NOMO-1 (cell line): ENCODE measurements at regions not wholly inside any gene's neighbourhood (a gene's known extent, or its start where the extent isn't known, plus 50 kb on each side); places are given as distances from the start of the nearest gene placed in this dataset.

ENCODE experiments used
- DNase-seq, 2 experiments: peaks; one replicate each; lab custom pipeline; 2025; ENCODE audit not compliant: unreplicated experiment in 2 of 2; lab: John Stamatoyannopoulos, UW

- no peak for DNase-seq
These were observed 241.6 kb upstream of the MKI67 start for GRCh38 chr10:128367807-128368206.

DNA sequence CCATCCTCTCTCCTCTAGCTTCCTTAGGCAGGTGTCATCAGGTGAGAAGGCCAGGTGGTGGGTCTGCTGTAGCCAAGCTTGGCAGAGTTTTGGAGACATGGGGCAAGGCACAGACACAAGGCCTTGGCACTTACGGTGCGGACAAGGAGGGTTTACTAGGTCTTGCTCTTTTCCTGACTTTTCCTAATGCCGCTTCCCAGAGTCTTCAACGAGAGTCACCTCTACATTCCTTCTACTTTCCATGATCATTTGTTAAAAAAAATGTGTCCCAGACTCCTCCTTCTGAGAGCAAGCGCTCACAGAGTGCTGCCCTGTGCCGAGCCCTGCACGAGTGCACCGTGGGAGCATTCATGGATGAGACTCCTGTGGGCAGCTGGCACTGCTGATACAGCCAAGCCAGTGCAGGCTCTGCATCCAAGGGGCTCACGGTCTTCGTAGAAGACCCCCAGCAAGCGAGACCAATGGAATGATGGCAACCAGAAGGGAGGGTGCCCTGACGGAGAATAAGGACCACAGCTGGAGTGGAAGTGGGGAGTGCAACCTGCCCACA is 243.0 kb upstream of the MKI67 start:
- DNase-seq, result no peak

DNA sequence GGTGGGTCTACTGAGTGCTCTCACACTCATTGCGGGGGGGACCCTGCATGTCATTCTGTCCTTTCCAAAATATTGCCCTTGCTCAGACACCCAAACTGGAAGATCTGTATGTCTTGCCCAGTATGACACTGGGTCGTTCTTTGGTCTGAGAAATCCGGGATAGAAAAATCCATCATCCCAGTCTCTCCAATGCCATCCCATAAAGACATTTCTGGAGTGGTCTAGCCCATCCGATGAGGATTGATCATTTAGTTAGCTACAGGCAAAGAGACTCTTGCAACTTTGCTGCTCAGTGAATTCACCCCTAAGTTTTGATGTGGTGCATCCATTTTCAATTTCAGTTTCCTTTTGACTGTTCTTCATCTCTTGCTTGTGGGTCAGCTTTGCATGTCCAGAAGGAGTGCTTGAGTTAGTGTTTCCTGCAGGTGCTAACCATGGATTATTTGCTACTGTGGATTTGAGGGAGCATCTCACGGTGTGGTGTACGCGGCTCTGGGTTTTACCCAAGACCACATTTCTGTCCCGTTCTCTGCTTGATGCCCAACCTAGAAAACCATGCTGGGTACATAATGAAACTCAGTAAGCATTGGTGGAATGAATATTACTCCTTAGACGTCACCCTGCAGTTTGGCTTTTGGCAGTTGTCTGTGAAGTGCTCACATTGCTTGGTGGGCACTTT is 247.0 kb upstream of the MKI67 start:
- no peak for DNase-seq

- DNase-seq, result no peak
These were observed 247.6 kb upstream of the MKI67 start for GRCh38 chr10:128373831-128374230.

DNA sequence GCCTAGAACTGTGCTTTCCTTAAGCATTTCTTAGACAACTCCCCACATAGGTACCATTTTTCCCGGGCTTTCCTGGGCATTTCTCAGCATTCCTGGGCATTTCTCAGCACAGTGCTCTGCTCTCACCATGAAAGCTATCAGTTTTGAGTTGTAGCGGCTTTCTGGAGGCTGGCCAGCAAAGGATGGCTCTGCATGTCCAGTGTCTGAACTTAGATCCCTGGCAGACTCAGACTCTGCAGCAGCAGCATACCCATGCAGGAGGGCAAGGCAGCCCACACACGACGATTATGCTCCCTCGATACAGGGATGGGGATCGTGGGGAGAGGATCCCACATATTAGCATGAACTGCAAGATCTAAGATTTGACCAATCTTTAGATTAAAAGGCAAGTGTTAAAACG is 248.9 kb upstream of the MKI67 start:
- DNase-seq, result no peak

- no peak for DNase-seq
These were observed 251.3 kb upstream of the MKI67 start for GRCh38 chr10:128377364-128377987.

DNA sequence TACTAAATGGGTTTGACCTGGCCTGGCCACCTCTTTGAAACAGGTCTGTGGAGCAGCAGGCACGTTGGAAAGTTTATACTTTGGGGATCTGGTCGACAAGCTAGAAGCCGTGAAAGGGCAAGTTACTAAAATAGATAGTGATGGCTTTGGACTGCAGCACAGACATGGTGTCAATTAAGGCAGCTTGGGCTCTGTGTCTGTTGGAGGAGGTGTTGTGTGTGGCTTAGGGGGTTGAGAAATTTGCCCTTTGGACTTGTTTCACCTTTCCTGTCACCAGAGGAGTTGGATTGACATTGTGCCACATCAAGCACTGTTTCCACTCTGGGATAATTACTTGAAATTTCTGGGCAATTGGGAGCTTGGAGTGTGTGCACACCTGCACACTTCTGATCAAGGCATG is 251.8 kb upstream of the MKI67 start:
- DNase-seq, result no peak

- DNase-seq, result no peak
These were observed 254.7 kb upstream of the MKI67 start for GRCh38 chr10:128380946-128381345.

DNA sequence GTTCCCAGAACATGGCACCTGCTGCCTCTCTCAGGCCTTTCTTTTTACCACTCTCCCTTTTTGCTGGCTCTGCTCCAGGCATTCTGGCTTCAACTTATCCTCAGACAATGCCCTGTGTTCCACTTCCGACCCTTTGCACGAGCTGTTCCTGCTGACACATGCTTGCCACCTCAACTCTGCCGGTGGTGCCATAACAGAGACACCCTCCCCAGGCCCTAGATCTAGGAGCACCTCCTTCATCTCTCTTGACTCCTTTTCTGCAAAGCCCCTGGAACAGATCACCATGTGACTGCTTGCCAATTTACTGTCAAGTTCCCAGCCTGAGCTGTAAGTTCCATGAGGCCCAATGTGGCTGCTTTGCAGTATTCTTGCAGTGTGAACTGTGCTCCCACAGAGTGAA is 256.0 kb upstream of the MKI67 start:
- no peak for DNase-seq

DNA sequence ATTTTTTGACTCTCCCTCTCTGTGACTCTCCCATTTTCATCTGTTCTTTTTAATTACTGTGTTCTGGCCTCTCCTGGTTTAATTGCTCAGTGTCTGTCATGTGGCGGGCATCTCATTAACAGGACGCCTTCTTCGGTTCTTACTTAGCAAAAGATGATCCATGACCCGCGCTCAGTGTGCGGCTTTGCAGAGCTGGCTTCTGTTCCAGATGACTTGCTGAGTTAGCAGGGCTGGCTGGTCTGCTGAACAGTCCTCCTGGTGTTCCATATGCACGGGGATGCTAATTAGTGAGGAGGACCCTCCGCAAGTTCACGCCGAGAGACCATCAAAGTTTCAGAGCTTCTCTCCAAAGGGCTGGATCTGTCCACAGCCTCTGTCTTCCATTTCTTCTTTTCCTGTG is 258.6 kb upstream of the MKI67 start:
- DNase-seq, result no peak

DNA sequence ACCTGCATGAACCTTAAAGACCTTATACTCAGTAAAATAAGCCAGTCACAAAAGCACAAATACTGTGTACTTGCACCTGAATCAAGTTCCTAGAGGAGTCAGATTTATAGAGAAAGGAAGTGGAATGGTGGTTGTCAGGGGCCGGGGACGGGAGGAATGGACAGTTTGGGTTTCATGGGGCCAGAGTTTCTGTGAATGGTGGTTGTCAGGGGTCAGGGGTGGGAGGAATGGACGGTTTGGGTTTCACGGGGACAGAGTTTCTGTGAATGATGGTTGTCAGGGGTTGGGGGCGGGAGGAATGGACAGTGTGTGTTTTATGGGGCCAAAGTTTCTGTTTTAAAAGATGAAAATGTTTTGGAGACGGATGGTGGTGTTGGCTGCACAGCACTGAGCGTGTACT is 260.0 kb upstream of the MKI67 start:
- no peak for DNase-seq

DNA sequence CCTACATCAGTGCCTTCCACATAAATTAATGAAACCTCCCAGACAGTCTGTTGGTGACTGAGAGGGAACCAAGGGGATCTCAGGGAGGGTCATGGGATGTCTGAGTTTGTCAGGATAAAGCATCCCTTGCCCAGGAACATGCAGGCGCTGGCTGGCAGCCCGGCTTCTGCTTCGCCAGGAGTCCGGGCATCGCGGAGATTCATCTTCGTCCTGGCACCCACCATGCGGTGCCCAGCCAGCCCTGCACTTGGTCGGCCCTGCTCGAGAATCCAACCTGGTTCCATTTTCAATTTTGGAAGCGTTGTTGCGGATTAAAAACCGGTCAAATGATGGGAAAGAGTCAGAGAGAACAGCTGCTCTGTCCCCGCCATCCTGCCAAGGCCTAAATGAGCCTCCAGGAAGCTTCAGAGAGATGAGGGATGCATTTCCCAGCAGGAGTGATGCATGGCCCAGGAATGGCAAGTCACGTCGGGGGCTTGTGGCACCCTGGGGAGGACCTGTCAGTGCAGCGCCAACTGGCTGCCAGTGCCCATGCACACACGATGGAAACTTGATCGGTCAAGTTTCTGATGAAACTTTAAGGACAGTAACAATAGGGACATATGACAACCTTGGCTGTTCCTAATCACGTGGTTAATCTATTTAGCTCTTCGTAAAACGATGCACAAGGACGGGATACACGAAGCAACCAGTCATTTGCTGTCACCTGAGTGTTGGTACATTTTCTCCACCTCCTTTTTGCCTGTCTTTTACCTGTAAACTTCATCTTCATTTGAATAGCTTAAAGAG is 260.8 kb upstream of the MKI67 start:
- no peak for DNase-seq

DNA sequence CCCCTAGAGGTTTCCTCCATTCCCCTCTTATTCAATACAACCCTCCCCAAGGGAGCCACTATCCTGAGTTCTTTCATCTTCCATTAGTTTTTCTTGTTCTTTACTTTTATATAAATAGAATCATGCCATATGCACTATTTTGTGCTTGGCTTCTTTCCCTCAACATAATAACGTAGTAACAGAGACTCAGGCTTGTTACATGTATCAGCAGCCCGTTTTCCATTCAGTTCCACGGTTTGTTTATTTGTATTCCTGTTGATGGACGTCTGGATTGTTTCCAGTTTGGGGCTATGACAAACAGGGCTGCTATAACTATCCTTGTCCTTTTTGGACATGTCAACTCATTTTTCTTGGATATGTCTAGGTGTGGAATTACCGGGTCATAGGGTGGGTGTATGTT is 264.4 kb upstream of the MKI67 start:
- DNase-seq, result no peak

DNA sequence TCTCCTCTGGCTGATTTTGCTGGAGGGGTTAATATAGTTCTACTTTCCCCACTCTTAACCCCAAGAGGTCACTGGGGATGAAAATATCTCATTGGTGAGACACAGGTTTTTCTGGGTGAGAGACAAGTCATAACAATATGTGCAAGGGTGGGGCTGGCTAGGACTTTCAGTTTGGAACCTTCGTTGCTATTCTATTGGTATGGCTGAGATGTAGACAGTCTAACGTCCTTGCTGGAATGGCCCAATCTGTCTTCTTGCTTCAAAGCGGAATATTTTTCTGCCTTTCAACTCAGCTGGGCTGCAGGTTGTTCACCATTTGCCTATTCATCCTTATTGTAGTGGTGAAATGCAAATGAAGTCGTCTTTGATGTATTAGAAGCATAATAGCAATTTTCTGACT is 267.3 kb upstream of the MKI67 start:
- no peak for DNase-seq

DNA sequence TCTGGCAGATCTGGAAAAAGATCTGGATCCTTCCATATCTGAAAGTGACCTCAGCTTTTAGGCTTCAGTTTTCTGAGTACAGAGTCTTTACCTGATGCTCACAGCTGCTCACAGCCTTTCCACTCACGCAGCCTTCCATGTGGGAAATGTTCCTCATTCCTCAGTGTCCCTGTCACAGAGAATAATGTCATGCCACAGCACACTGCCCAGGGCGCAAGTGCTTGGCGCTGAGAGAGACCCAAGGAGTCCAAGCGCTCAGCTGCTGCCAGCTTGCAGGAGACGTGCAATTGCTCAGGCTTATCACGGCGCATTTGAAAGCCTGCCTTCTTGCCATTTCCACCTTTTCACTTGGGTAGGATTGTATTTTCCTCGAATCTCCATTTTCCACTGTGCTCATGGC is 271.9 kb upstream of the MKI67 start:
- DNase-seq, result no peak

- DNase-seq, result no peak
These were observed 272.8 kb upstream of the MKI67 start for GRCh38 chr10:128398999-128399398.

DNA sequence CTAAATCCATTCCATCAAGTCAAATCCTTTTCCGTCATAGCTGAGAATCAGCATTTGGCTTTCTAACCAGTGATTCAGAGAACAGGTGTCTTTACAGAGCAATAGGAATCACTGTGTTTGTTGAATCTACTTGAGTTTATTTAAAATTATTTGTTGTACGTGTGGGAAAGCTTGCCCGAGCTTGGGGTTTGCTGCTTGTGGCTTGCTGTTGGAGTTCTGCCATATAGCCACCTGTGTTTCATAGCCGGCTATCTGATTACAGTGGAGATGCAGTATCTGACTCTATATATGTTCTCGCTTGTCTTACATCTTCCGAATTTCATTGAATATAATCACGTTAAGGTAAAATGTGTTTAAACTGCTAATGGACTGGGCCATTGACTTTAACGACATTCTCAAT is 274.3 kb upstream of the MKI67 start:
- no peak for DNase-seq

GRCh38 chr10:128405450-128405849 is 279.2 kb upstream of the MKI67 start:
- no peak for DNase-seq

DNA sequence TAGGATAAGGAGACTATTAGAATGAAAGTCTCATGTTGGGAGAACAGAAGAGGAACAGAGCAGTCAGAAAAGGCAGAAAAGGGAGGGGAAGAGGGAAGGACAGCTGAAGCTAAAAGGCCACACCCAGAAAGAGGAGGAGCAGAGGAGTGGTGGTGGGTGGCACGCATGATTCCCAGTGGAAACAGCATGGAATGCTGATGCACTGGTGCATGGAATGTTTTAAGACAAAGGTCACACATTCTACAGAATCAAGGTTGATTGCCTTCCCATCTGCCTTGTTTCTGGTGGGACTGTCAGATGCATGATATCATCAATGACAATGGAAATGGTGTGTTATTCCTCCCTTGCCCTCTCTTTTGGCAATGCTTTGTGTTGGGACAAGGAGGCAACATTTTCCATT is 285.4 kb upstream of the MKI67 start:
- no peak for DNase-seq

- no peak for DNase-seq
These were observed 288.3 kb upstream of the MKI67 start for GRCh38 chr10:128414568-128414967.

GRCh38 chr10:128416231-128416630 is 290.0 kb upstream of the MKI67 start:
- DNase-seq, result no peak

DNA sequence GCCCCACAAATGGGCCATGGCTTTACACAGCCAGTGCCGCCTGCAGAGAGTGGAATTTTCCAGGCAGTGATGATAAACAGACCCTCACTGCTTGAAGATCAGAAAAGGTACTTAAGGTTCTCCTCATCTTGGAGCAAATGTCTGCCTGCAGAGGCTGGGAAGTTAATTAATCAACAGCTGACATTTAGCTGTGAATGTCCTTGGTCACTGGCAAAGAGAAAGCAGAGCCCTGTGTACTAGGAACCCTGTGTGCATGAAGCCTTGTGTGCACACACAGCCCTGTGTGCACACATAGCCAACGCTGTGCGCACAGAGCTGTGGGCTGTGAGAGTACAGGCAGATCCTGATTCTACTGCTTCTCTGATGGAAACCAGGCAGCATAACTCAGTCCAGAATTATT is 291.6 kb upstream of the MKI67 start:
- DNase-seq, result no peak
